Esophagus muscularis mucosa (tissue), 4 donors: ENCODE measurements at regions not wholly inside any gene's neighbourhood (a gene's known extent, or its start where the extent isn't known, plus 50 kb on each side); places are given as distances from the start of the nearest gene placed in this dataset.

Source experiments
- CTCF ChIP-seq, 3 experiments: fragments of 200-600 bp in 2 of 3; fragments of 450-650 bp in 1 of 3; sonication (generic) in 2 of 3; IDR thresholded peaks; one replicate each; pipeline ENCODE4 v1.5.1; 2017 to 2019; ENCODE audit warnings: antibody characterized with exemption in 3 of 3, mild to moderate bottlenecking in 2 of 3, moderate library complexity in 1 of 3
- EP300 ChIP-seq: sonication (generic); formaldehyde crosslinking; IDR thresholded peaks from one replicate; pipeline ENCODE4 v1.6.1; 2017; ENCODE audit warnings: antibody characterized with exemption
- POLR2A ChIP-seq: fragments of 450-650 bp; IDR thresholded peaks from one replicate; pipeline ENCODE4 v1.6.1; 2017; ENCODE audit warnings: antibody characterized with exemption, moderate library complexity, mild to moderate bottlenecking, low read depth

- no peak for TF ChIP-seq EP300
- no peak for TF ChIP-seq CTCF (IDR thresholded peaks at IDR 0.05)
- TF ChIP-seq POLR2A = no peak
Measured at GRCh38 chr2:145747715-145748114, 1227.8 kb upstream of the ZEB2 start.
